GM12872 (cell line): ENCODE measurements at regions not wholly inside any gene's neighbourhood (a gene's known extent, or its start where the extent isn't known, plus 50 kb on each side); places are given as distances from the start of the nearest gene placed in this dataset.

Experiments
- TF ChIP-seq, protein P1 (sequence below): IDR thresholded peaks from 3 replicates; pipeline ENCODE4 v1.5.1; 2011; ENCODE audit warnings: low read depth, mild to moderate bottlenecking, low read length, moderate library complexity; ENCODE audit not compliant: insufficient read depth

DNA sequence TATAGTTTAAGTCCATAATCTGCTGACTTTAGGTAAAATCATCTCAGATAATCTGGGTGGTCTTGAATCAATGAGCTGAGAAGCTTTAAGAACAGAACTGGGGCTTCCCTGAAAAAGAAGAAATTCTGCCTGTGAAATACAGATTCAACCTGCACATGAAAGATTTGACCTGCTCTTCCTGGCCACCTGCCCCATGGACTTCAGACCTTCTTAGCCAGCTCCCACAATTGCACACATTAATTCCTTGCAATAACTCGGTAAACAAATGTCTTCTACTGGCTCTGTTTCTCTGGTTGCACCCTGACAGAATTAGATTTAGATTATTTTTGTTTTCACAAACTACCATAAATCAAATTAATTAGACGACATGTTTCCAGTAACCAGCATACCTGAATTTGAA, 2117.9 kb upstream of the C9orf72 start:
- TF ChIP-seq, protein P1, sequence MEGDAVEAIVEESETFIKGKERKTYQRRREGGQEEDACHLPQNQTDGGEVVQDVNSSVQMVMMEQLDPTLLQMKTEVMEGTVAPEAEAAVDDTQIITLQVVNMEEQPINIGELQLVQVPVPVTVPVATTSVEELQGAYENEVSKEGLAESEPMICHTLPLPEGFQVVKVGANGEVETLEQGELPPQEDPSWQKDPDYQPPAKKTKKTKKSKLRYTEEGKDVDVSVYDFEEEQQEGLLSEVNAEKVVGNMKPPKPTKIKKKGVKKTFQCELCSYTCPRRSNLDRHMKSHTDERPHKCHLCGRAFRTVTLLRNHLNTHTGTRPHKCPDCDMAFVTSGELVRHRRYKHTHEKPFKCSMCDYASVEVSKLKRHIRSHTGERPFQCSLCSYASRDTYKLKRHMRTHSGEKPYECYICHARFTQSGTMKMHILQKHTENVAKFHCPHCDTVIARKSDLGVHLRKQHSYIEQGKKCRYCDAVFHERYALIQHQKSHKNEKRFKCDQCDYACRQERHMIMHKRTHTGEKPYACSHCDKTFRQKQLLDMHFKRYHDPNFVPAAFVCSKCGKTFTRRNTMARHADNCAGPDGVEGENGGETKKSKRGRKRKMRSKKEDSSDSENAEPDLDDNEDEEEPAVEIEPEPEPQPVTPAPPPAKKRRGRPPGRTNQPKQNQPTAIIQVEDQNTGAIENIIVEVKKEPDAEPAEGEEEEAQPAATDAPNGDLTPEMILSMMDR = no peak

DNA sequence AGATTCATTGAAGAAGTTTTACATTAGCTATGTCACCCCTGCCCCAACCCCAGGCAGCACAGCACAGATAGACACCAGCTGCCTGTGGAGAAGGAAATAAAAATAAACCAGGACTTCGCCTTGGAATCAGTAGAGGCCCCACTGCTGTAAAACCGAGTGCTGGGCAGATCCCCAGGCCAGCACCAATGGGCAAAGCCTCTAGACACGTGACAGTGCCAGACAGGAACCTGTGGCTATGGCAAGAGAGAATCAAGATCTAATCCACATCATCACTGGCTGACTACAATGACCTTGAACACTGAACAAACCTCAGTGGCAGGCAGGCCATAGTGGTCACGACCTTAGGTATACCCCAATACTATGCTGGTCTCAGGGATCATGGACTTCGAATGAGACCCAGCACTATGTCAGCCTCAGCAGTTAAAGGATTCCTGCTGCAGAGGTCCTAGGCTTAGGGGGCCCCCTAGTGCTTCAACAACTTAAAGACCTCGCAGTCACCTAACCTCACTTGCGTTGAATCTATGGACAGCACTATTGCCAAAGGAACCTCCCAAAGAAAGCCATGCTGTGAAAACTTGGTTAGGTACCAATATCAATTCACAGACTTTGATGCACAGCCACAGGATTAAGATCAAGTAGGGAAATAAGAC, 2118.6 kb upstream of the C9orf72 start:
- TF ChIP-seq, protein P1 = peak; percentile 52

DNA sequence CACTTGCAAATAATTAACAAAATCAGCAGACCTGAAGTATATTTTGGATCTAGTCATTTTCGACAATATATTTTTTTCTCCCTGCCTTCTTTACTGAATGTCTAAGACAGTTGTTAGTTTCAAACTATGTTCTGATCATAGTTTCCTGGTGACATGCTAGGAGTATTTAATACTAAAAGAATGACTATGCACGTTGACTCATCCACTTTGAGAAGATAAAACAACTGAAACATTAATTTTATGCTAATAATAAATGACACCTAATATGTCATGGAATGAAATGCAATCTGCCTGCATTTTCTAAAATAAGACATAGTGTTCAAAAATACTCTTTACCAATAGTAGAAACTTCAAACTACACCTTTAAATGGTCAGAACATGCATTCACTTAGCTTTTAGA, 2123.7 kb upstream of the C9orf72 start:
- TF ChIP-seq, protein P1 = no peak

DNA sequence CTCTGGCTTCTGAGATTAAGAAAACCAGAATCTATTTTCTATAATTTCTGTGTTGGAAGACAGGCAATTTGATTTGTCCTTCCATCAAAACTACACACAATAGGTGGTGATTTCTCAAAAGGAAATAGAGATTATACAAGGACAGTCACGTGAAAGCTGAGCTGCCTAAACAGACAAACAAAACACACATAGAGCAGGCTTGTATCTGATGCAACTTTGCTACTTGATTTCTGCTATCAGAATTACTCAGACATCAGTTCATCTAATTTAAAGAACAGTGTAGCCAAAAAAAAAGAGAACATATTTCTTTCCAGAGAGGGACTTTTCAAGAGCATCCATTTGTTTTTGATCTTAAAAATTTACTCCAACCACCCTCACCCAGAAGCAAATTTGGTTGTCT, 2128.3 kb upstream of the C9orf72 start:
- TF ChIP-seq, protein P1 = no peak

DNA sequence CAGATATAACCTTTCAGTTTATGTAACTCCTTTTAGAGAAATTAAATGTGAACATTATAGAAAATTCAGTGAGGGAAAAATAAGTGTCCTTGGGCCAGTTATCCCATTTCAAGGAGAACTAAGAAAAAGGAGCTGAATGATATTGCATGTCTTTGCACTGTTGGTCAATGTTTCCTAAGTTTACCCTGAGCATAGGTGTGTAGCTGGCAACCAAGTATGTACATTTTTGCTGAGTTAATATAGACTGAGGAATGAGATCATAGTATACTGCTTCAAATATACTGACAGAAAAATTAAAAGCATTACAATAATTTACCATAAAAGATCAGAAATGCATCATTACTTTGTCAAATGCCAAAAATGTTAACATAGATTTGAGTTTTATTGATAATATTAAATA, 2128.7 kb upstream of the C9orf72 start:
- TF ChIP-seq, protein P1 = no peak

DNA sequence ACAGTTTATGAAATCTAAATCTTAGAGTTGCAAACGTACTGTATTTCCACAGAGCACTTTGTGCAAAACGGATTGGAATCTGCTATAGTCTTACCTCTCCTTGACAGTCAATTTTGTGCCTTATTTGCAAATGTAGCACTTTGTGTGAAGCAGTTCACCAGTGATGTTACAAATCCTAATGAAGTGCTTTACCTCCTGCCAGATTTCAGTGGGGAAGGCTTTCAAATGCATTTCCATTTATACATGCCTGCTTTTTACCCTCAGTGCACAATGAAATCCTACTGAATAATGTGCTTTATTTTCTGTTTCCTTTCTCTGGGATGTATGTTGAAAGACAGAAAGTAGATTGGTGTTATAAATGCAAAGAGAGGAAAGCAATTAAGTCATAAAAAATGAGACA, 2141.6 kb upstream of the C9orf72 start:
- TF ChIP-seq, protein P1 = no peak

DNA sequence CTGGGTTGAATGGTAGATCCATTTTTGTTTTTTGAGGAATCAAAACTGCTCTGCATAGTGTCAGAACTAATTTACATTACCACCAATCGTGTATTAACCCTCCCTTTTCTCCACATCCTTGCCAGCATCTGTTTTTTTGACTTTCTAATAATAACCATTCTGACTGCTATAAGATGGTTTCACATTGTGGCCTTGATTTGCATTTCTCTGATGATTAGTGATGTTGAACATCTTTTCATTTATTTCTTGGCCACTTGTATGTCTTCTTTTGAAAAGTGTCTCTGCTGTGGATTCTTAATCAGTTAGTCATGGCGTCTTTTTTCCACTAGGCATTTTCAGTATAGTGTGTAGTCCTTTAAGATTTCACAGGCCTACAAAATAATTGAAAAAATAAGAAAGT, 2144.3 kb upstream of the C9orf72 start:
- TF ChIP-seq, protein P1 = no peak
